Right lobe of liver (tissue), 4 donors: ENCODE measurements at regions not wholly inside any gene's neighbourhood (a gene's known extent, or its start where the extent isn't known, plus 50 kb on each side); places are given as distances from the start of the nearest gene placed in this dataset.

Experiments used
- CTCF ChIP-seq, 4 donors: fragments of 200-600 bp in 3 of 4; fragments of 450-650 bp in 1 of 4; IDR thresholded peaks; one replicate each; pipeline versions ENCODE4 v1.5.1 to v1.8.0; 2016 to 2022; ENCODE audit warnings: antibody characterized with exemption in 4 of 4, mild to moderate bottlenecking in 2 of 4
- POLR2A ChIP-seq: fragments of 450-650 bp; IDR thresholded peaks from one replicate; pipeline ENCODE4 v1.6.1; 2017; ENCODE audit warnings: antibody characterized with exemption, mild to moderate bottlenecking
- donor health status: DM: no; HTN: no; CAD: no.
- donor health status: DM: no; HTN: no; CAD: no.
- donor health status: DM: no; HTN: yes; CAD: no.

- TF ChIP-seq CTCF (IDR thresholded peaks at IDR 0.05): no peak
- TF ChIP-seq POLR2A: no peak
These were observed 153.1 kb downstream of the BCL11B start for GRCh38 chr14:99118946-99119345.
